ENCODE measurements at regions not wholly inside any gene's neighbourhood (a gene's known extent, or its start where the extent isn't known, plus 50 kb on each side); places are given as distances from the start of the nearest gene placed in this dataset.

DNA sequence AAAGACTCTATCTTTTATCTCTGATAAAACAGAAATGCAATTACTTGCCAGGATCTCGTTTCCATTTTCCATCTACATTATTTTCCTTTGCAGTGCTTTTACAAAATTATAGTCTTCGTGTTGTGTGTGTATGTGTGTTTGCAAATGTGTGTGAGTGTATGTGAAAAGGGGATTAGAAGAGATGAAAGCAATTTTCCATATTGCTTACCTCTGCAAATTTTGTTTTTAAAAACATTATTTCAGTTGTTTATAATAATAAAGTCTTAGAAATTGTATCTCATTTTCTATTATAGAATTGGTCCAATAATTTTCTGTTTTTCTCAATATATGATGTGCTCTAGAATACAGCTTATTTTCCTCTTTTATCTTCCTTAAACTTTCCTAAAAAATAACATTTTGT, 421.3 kb upstream of the ANKRD30A start:
- TF ChIP-seq, protein P1, sequence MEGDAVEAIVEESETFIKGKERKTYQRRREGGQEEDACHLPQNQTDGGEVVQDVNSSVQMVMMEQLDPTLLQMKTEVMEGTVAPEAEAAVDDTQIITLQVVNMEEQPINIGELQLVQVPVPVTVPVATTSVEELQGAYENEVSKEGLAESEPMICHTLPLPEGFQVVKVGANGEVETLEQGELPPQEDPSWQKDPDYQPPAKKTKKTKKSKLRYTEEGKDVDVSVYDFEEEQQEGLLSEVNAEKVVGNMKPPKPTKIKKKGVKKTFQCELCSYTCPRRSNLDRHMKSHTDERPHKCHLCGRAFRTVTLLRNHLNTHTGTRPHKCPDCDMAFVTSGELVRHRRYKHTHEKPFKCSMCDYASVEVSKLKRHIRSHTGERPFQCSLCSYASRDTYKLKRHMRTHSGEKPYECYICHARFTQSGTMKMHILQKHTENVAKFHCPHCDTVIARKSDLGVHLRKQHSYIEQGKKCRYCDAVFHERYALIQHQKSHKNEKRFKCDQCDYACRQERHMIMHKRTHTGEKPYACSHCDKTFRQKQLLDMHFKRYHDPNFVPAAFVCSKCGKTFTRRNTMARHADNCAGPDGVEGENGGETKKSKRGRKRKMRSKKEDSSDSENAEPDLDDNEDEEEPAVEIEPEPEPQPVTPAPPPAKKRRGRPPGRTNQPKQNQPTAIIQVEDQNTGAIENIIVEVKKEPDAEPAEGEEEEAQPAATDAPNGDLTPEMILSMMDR (conservative IDR thresholded peaks at IDR 0.05 in 1 of 2, IDR thresholded peaks at IDR 0.05 in 1 of 2; ENCODE audit: low read depth in 1 of 2, low read length in 2 of 2) = no peak
- TF ChIP-seq EZH2 (IDR thresholded peaks at IDR 0.05; ENCODE audit: low read length, missing control alignments) = no peak

All from fibroblast of lung (primary cell).